Omental fat pad (tissue), 3 donors: ENCODE measurements at regions not wholly inside any gene's neighbourhood (a gene's known extent, or its start where the extent isn't known, plus 50 kb on each side); places are given as distances from the start of the nearest gene placed in this dataset.

Source experiments
- ATAC-seq: fragments of 150-250 bp; one replicate; pipeline ENCODE4 v1.9.1; 2016; ENCODE audit warnings: mild to moderate bottlenecking, moderate library complexity; ENCODE audit not compliant: low FRiP score
- DNase-seq: peaks from one replicate; pipeline ENCODE4 v3.0.0-alpha.2; 2019; ENCODE audit warnings: low spot score
- CTCF ChIP-seq, 3 donors: fragments of 450-650 bp; IDR thresholded peaks; one replicate each; pipeline ENCODE4 v1.5.1; 2016 to 2017; ENCODE audit warnings: antibody characterized with exemption in 3 of 3, mild to moderate bottlenecking in 3 of 3, moderate library complexity in 2 of 3

- no peak for DNase-seq
- TF ChIP-seq CTCF (IDR thresholded peaks at IDR 0.05): no peak
- no peak for ATAC-seq
Observed at GRCh38 chr12:47351526-47351925, 271.8 kb upstream of the AMIGO2 start.

GRCh38 chr12:47350062-47350408 lies 270.3 kb upstream of the AMIGO2 start:
- TF ChIP-seq CTCF (IDR thresholded peaks at IDR 0.05): no peak
- DNase-seq: no peak
- ATAC-seq: no peak

DNA sequence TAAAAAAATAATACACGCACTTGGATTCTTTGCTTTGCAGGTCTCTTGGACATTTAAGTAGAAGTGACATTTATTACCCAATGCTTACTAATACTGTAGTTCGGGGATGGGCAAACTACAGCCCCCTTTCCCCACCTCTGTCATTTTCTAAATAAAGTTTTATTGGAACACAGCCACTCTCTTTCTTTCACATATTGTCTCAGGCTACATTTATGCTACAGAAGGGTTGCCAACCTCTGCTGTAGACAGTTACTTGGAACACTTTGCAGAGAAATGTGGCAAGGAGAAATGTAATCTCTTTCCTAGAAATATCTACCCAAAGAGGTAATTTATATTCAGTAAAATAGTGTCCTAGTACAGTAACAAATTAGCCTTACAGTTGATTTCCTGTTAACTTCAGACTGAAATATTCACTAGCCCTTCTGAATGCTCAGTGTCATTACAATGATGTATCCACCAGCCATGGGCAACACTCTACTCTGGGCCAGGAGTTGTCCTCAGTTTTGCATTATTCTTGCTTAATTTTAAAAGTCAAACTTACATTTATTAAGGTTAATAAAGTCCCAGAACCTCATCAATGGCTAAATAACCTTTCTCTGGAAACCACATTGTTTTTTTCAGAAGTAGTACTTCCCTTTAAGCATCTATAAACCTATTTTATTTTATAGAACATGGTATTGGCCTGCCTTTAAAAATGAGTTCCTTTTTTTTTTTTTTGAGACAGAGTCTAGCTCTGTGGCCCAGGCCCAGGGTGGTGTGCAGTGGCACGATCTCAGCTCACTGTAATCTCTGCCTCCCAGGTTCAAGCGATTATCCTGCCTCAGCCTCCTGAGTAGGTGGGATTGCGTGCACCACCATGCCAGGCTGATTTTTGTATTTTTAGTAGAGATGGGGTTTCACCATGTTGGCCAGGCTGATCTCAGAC lies 269.6 kb upstream of the AMIGO2 start:
- DNase-seq: no peak
- no peak for ATAC-seq
- no peak for TF ChIP-seq CTCF (IDR thresholded peaks at IDR 0.05)

- no peak for TF ChIP-seq CTCF (IDR thresholded peaks at IDR 0.05)
- DNase-seq: no peak
- no peak for ATAC-seq
Observed at GRCh38 chr12:47348206-47348605, 268.4 kb upstream of the AMIGO2 start.

DNA sequence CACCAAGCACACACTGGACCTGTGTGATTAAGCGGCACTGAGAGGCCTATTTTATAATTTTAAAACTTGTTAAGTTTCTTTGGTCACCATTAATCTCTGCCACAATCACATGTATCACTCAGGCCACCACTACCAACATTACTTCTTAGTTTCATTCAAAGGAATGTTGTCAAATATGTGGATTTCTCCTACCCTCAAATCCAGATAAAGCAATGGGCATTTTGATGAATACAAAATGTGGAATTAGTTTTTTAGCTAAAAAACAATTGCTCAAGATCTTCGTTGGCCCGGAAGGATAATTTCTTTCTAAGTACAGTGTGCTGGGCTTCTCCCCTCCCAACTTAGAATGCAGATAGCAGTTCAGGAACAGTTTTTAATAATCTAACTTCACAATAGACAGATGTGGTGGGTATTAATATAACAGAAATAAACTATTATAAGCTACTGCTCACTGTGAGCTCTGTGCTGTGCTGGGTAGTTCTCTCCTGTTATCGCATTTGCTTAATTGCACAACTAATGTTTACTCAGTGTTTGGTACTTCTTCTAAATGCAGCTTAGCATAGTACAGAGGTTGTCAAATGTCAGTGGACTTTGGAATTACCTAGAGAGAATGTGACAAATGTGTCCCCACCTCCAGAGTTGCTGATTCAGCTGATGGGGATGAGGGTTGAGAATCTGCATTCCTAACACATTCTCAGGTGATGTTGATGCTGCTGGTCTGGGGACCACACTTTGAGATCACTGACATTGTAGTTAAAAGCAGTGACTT lies 266.7 kb upstream of the AMIGO2 start:
- DNase-seq (no peak), ATAC-seq (no peak)
- no peak for TF ChIP-seq CTCF (IDR thresholded peaks at IDR 0.05)

DNA sequence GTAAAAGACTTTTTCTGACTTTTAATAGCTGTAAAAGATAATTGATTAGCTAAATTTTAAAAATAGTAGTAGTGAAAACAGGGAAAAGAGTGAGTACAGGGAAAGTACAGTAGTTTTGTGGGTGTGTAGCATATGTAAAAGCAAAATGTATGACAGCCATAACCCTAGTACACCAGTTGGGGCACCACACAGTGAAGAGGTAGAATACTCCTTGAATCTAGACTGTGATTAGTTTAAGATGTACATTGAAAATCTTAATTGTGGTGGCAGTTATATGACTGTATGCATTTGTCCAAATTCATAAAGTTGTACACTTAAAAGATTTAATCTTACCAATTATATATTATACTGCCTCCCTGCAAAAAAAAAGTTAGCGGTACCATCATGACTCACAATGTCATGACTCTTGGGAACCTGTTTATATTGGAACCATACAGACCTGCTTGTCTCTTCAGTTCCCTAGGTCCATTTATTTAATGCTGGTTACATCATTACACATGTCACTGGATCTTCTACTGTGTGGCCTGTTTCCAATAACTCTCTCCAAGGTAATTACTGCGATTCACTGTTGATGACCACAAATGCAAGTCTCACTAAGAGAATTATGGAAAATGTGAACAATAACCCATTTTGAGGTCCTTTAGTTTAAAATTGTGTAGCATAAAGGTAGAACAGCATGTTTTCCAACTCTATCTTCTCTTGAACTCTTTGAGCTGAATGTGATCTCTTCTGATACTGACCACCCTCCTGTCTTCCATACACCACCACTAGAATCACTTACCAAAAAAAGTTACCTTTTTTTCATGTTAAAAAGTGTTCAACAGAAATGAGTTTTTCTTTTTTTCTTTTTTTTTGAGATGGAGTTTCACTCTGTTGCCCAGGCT lies 264.2 kb upstream of the AMIGO2 start:
- DNase-seq: no peak
- no peak for TF ChIP-seq CTCF (IDR thresholded peaks at IDR 0.05)
- ATAC-seq: no peak
